CD4-positive, alpha-beta T cell (primary cell): ENCODE measurements at regions not wholly inside any gene's neighbourhood (a gene's known extent, or its start where the extent isn't known, plus 50 kb on each side); places are given as distances from the start of the nearest gene placed in this dataset.

ENCODE experiments used
- ATAC-seq: fragments of 200-7000 bp; cut with Tn5 transposase; one replicate; pipeline ENCODE4 v1.10.0; 2022; ENCODE audit warnings: mild to moderate bottlenecking; ENCODE audit not compliant: poor library complexity
- CTCF ChIA-PET: fragments of 350-600 bp; sonication (Branson Sonifier 250); formaldehyde crosslinking; loops from one replicate; lab custom pipeline; 2021; ENCODE audit warnings: antibody characterized with exemption, inconsistent platforms; lab: Charles Lee
- POLR2A ChIA-PET: fragments of 350-600 bp; sonication (Branson Sonifier 250); formaldehyde crosslinking; loops from one replicate; lab custom pipeline; 2021; ENCODE audit warnings: antibody characterized with exemption, inconsistent platforms; lab: Charles Lee
- DNase-seq, 14 experiments: peaks; one replicate each; pipeline ENCODE4 v3.0.0-alpha.2; 2013 to 2020; ENCODE audit warnings: mixed read lengths in 2 of 14
- H3K27ac ChIP-seq, 2 donors: one replicate each; pipeline versions ENCODE4 v1.5.1 to v1.7.0; 2013; ENCODE audit warnings: low read length in 2 of 2, low read depth in 1 of 2, mild to moderate bottlenecking in 1 of 2
- H3K27me3 ChIP-seq, 2 experiments: 1 replicate in 1 of 2; 2 replicates in 1 of 2; pipeline versions ENCODE4 v1.6.1 to v1.7.0; 2013; ENCODE audit warnings: low read length in 2 of 2, control low read depth in 1 of 2, mild to moderate bottlenecking in 1 of 2, moderate library complexity in 1 of 2; ENCODE audit not compliant: insufficient read depth in 2 of 2, control insufficient read depth in 1 of 2
- H3K36me3 ChIP-seq: one replicate; pipeline ENCODE4 v1.6.1; 2013; ENCODE audit warnings: low read length, control low read depth; ENCODE audit not compliant: insufficient read depth
- H3K4me1 ChIP-seq: one replicate; pipeline ENCODE4 v1.6.1; 2013; ENCODE audit warnings: low read length, control low read depth; ENCODE audit not compliant: insufficient read depth
- H3K4me3 ChIP-seq: one replicate; pipeline ENCODE4 v1.5.1; 2013; ENCODE audit warnings: mild to moderate bottlenecking, low read length, moderate library complexity
- H3K9me3 ChIP-seq, 2 experiments: 1 replicate in 1 of 2; 2 replicates in 1 of 2; pipeline versions ENCODE4 v1.6.1 to v1.7.0; 2013; ENCODE audit warnings: low read length in 2 of 2, mild to moderate bottlenecking in 2 of 2, control low read depth in 1 of 2, moderate library complexity in 1 of 2; ENCODE audit not compliant: control insufficient read depth in 1 of 2, insufficient read depth in 1 of 2
- H3K27ac Mint-ChIP-seq: one replicate; pipeline ENCODE4 v1.8.0; 2020; ENCODE audit warnings: mixed read lengths
- H3K27me3 Mint-ChIP-seq: one replicate; pipeline ENCODE4 v1.8.0; 2021; ENCODE audit warnings: mixed read lengths
- H3K36me3 Mint-ChIP-seq: one replicate; pipeline ENCODE4 v1.8.0; 2021; ENCODE audit warnings: low read depth, mixed read lengths
- H3K4me1 Mint-ChIP-seq: one replicate; pipeline ENCODE4 v1.8.0; 2021; ENCODE audit warnings: low read depth, mixed read lengths
- H3K4me3 Mint-ChIP-seq: one replicate; pipeline ENCODE4 v1.8.0; 2020; ENCODE audit warnings: mild to moderate bottlenecking, mixed read lengths
- H3K9me3 Mint-ChIP-seq: one replicate; pipeline ENCODE4 v1.8.0; 2020; ENCODE audit warnings: mixed read lengths
- intact Hi-C, 2 experiments: fragments of 100-400 bp; cut with DNase I in 1 of 2; cut with micrococcal nuclease in 1 of 2; formaldehyde crosslinking; loops; one replicate each; pipeline versions ENCODE4 v1.15.1 to v1.9.0; 2023 to 2025; cut with DNase I, micrococcal nuclease
- TF ChIP-seq, protein P1 (sequence below): fragments of 200-600 bp; IDR thresholded peaks from one replicate; pipeline ENCODE4 v1.8.0; 2022; ENCODE audit warnings: antibody characterized with exemption, mild to moderate bottlenecking

DNA sequence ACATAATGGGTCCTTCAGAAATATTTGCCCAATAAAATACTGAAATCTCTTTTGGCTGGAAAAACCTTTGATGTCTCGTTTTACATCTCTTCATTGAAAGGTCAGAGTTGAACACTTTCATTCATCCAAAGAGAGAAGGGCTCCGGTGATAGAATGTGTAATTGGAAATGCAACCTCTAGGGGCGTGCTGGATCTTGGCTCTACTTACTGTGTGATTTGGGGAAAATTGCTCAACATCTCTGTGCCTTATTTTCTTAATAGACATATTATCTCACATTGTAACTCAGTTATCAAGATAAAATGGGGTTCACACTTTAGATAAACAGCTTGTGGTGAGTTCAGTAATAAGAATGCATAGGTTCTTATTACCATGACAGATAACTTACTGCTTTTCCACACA is 1444.1 kb downstream of the SLITRK5 start:
- H3K9me3 ChIP-seq = no peaks in the 10 kb centered on the region
- H3K36me3 ChIP-seq = no peaks in the 10 kb centered on the region
- POLR2A ChIA-PET = no interaction called here
- TF ChIP-seq, protein P1, sequence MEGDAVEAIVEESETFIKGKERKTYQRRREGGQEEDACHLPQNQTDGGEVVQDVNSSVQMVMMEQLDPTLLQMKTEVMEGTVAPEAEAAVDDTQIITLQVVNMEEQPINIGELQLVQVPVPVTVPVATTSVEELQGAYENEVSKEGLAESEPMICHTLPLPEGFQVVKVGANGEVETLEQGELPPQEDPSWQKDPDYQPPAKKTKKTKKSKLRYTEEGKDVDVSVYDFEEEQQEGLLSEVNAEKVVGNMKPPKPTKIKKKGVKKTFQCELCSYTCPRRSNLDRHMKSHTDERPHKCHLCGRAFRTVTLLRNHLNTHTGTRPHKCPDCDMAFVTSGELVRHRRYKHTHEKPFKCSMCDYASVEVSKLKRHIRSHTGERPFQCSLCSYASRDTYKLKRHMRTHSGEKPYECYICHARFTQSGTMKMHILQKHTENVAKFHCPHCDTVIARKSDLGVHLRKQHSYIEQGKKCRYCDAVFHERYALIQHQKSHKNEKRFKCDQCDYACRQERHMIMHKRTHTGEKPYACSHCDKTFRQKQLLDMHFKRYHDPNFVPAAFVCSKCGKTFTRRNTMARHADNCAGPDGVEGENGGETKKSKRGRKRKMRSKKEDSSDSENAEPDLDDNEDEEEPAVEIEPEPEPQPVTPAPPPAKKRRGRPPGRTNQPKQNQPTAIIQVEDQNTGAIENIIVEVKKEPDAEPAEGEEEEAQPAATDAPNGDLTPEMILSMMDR = no peak
- Mint-ChIP-seq H3K4me1 (no peaks in the 10 kb centered on the region), H3K27ac (no peak overlapping the region), H3K36me3 (no peaks in the 10 kb centered on the region), H3K4me3 (no peak overlapping the region), H3K27me3 (no peaks in the 10 kb centered on the region), H3K9me3 (peaks cover 2% of the 10 kb centered on the region)
- intact Hi-C loops = no loop called here
- no peak for DNase-seq
- no peak overlapping the region for H3K27ac ChIP-seq
- no peaks in the 10 kb centered on the region for H3K27me3 ChIP-seq
- CTCF ChIA-PET = no interaction called here
- ATAC-seq = no peak
- H3K4me1 ChIP-seq = no peaks in the 10 kb centered on the region
- no peak overlapping the region for H3K4me3 ChIP-seq

DNA sequence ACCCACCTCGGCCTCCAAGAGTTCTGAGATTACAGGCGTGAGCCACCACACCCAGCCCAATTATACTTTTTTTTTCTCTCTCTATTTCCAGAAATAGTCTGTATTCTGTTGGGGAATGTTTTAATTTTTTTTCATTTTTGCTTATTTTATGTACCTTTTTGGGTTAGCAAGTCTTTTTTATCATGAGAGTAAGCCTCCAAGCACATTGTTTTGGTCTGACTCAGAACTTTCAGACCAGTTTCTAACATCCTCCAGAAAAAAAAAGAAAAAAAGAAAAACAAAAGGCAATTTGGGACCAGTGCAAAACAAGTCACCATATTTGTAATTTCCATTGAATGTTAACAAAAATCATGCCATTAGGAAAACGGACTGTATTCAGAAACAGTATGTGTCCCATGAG is 1465.5 kb downstream of the SLITRK5 start:
- H3K27me3 ChIP-seq = no peaks in the 10 kb centered on the region
- H3K27ac ChIP-seq = no peak overlapping the region
- intact Hi-C loops = no loop called here
- no peaks in the 10 kb centered on the region for H3K36me3 Mint-ChIP-seq
- ATAC-seq = no peak
- H3K36me3 ChIP-seq = no peaks in the 10 kb centered on the region
- H3K27ac Mint-ChIP-seq = no peak overlapping the region
- H3K4me1 ChIP-seq = no peaks in the 10 kb centered on the region
- TF ChIP-seq, protein P1 = no peak
- H3K9me3 Mint-ChIP-seq = no peaks in the 10 kb centered on the region
- no peaks in the 10 kb centered on the region for H3K27me3 Mint-ChIP-seq
- ChIA-PET CTCF (no interaction called here), POLR2A (no interaction called here)
- peaks cover 3% of the 10 kb centered on the region in 2 experiments for H3K9me3 ChIP-seq
- H3K4me3 Mint-ChIP-seq = no peak overlapping the region
- H3K4me1 Mint-ChIP-seq = no peaks in the 10 kb centered on the region
- DNase-seq = no peak
- H3K4me3 ChIP-seq = no peak overlapping the region

DNA sequence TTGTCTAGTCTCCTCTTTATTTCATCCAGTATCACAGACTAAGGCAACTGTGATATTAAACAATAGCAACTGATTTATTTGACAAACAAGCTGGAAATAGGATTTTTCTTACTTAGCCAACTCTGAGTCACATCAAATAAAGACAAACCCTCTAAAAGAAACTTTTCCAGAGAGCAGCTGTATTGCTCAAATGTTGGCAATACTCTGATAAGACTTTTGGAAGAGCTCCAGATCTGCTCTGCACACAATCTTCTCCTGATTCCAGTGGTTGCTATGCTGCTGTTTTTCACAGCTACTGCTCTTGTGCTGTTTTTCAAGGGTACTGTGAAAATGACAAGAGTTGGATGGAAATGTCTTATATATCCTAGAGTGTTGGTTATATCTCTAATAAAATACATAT is 1479.2 kb downstream of the SLITRK5 start:
- H3K4me3 ChIP-seq = no peak overlapping the region
- H3K4me1 ChIP-seq = no peaks in the 10 kb centered on the region
- TF ChIP-seq, protein P1 = no peak
- Mint-ChIP-seq H3K4me1 (no peaks in the 10 kb centered on the region), H3K4me3 (no peak overlapping the region), H3K27me3 (no peaks in the 10 kb centered on the region), H3K9me3 (no peaks in the 10 kb centered on the region), H3K36me3 (no peaks in the 10 kb centered on the region), H3K27ac (no peak overlapping the region)
- intact Hi-C loops = no loop called here
- peaks cover 0 to 5% of the 10 kb centered on the region in 2 experiments for H3K9me3 ChIP-seq
- no peaks in the 10 kb centered on the region for H3K27me3 ChIP-seq
- no peak overlapping the region for H3K27ac ChIP-seq
- POLR2A ChIA-PET = no interaction called here
- CTCF ChIA-PET = no interaction called here
- H3K36me3 ChIP-seq = no peaks in the 10 kb centered on the region
- DNase-seq = no peak
- no peak for ATAC-seq
